ENCODE measurements at regions not wholly inside any gene's neighbourhood (a gene's known extent, or its start where the extent isn't known, plus 50 kb on each side); places are given as distances from the start of the nearest gene placed in this dataset.

GRCh38 chrX:117641913-117642656, 474.5 kb downstream of the KLHL13 start:
- no peak for TF ChIP-seq HOXD13 (CRISPR knock-in tag; IDR thresholded peaks at IDR 0.05; ENCODE audit: borderline replicate concordance)
- TF ChIP-seq ZNF785 (tag by site-specific recombination; IDR thresholded peaks at IDR 0.05), result no peak
- no peak for TF ChIP-seq SP3 (tag by site-specific recombination; IDR thresholded peaks at IDR 0.05)
- no peak for TF ChIP-seq ZNF132 (tag by site-specific recombination; IDR thresholded peaks at IDR 0.05; ENCODE audit: borderline replicate concordance)
- no peak for TF ChIP-seq ZNF677 (tag by site-specific recombination; IDR thresholded peaks at IDR 0.05)
- no peak for TF ChIP-seq INSM2 (tag by site-specific recombination; IDR thresholded peaks at IDR 0.05)
- no peak for TF ChIP-seq YY1 (tag by site-specific recombination; IDR thresholded peaks at IDR 0.05)
- no peak for TF ChIP-seq SP2 (tag by site-specific recombination; IDR thresholded peaks at IDR 0.05)
- TF ChIP-seq PRDM4 (tag by site-specific recombination; IDR thresholded peaks at IDR 0.05), result no peak
- TF ChIP-seq GLI4 (tag by site-specific recombination; IDR thresholded peaks at IDR 0.05), result no peak
- Histone ChIP-seq H3K36me3 (ENCODE audit: control insufficient read depth in 2 of 2, insufficient read depth in 1 of 2, low read length in 2 of 2) (no peaks in the 10 kb centered on the region), H3K27ac (ENCODE audit: extremely low read depth, low read depth, low read length) (no peak overlapping the region), H3K9me3 (ENCODE audit: control insufficient read depth, insufficient read depth, low read depth, low read length) (no peaks in the 10 kb centered on the region), H3K4me3 (ENCODE audit: low read depth, low read length) (no peak overlapping the region), H3K4me1 (ENCODE audit: control insufficient read depth, insufficient read depth, low read length) (no peaks in the 10 kb centered on the region)
- ChIA-PET CTCF (no interaction called here), POLR2A (no interaction called here)

GRCh38 chrX:117636826-117637225, 479.8 kb downstream of the KLHL13 start:
- H3K9me3 ChIP-seq (ENCODE audit: control insufficient read depth, insufficient read depth, low read depth, low read length), result no peaks in the 10 kb centered on the region
- no peaks in the 10 kb centered on the region for H3K4me1 ChIP-seq (ENCODE audit: control insufficient read depth, insufficient read depth, low read length)
- POLR2A ChIA-PET, result no interaction called here
- no peak overlapping the region for H3K4me3 ChIP-seq (ENCODE audit: low read depth, low read length)
- no peak overlapping the region for H3K27ac ChIP-seq (ENCODE audit: extremely low read depth, low read depth, low read length)
- CTCF ChIA-PET, result interaction anchor here (0.6 kb wide), 1 partner anchor 10 kb away, joined by 3 read pairs; no protein-coding TSS in a partner anchor
- H3K36me3 ChIP-seq (ENCODE audit: control insufficient read depth in 2 of 2, insufficient read depth in 1 of 2, low read length in 2 of 2), result no peaks in the 10 kb centered on the region
- TF ChIP-seq ZNF426 (tag by site-specific recombination; IDR thresholded peaks at IDR 0.05), result no peak
- TF ChIP-seq PRDM2 (tag by site-specific recombination; IDR thresholded peaks at IDR 0.05; ENCODE audit: borderline replicate concordance), result no peak
- no peak for TF ChIP-seq ZNF549 (tag by site-specific recombination; IDR thresholded peaks at IDR 0.05)
- TF ChIP-seq EGR2 (tag by site-specific recombination; IDR thresholded peaks at IDR 0.05; ENCODE audit: low read depth), result no peak
- no peak for TF ChIP-seq OSR2 (tag by site-specific recombination; IDR thresholded peaks at IDR 0.05)
- no peak for TF ChIP-seq ZNF211 (tag by site-specific recombination; IDR thresholded peaks at IDR 0.05; ENCODE audit: low read depth)
- no peak for TF ChIP-seq ZNF664 (tag by site-specific recombination; IDR thresholded peaks at IDR 0.05)
- no peak for TF ChIP-seq ZFP69B (tag by site-specific recombination; IDR thresholded peaks at IDR 0.05)
- TF ChIP-seq ZSCAN4 (tag by site-specific recombination; IDR thresholded peaks at IDR 0.05), result no peak
- TF ChIP-seq ZNF785 (tag by site-specific recombination; IDR thresholded peaks at IDR 0.05), result no peak
- TF ChIP-seq PATZ1 (tag by site-specific recombination; IDR thresholded peaks at IDR 0.05), result no peak
- TF ChIP-seq ZNF707 (tag by site-specific recombination; IDR thresholded peaks at IDR 0.05), result no peak
- no peak for TF ChIP-seq ZNF791 (tag by site-specific recombination; IDR thresholded peaks at IDR 0.05)

Data from HEK293 (cell line).